ENCODE measurements at regions not wholly inside any gene's neighbourhood (a gene's known extent, or its start where the extent isn't known, plus 50 kb on each side); places are given as distances from the start of the nearest gene placed in this dataset.

- TF ChIP-seq CTCF (IDR thresholded peaks at IDR 0.05): no peak
- no peak for TF ChIP-seq POLR2A (IDR thresholded peaks at IDR 0.05)
Observed at GRCh38 chr14:42013559-42013958, 406.9 kb downstream of the LRFN5 start.
